Activated T-helper 1 cell treated with anti-CD3 and anti-CD28 coated beads, Interleukin-2, amount 50 U/mL, for 16 hours (primary cell): ENCODE measurements at regions not wholly inside any gene's neighbourhood (a gene's known extent, or its start where the extent isn't known, plus 50 kb on each side); places are given as distances from the start of the nearest gene placed in this dataset.
"Not testable (repeated sequence)": the region's sequence is repeated elsewhere in the genome, so short reads cannot be mapped to it uniquely, and the experiment has no call there.

Experiments used
- DNase-seq, 2 donors: peaks; one replicate each; pipeline ENCODE4 v3.0.0-alpha.2; 2020; ENCODE audit warnings: low read depth in 1 of 2, low spot score in 1 of 2

DNA sequence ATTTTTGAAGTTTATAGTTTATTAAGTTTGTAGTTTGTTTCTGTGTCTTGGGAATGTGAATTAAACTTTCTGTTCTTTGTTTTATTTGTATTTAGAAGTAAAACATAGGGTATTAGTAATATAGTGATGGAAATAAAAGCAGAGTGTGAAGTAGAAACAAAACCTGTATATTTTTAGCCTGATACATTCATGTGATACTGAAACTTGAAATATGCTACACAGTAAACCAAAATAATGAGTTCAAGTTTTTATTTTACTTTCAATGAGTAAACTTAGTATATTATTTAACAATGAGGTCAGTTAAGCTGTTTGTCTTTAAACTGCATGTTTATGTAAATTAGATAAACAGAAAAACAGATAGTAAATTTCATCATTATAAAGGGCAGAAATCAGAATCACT is 1592.6 kb downstream of the GRIK2 start:
- DNase-seq: no peak

- no peak for DNase-seq
Measured at GRCh38 chr6:102984357-102984756, 1590.8 kb downstream of the GRIK2 start.

GRCh38 chr6:102981490-102982015 is 1588.0 kb downstream of the GRIK2 start:
- no peak for DNase-seq

GRCh38 chr6:102980951-102981350 is 1587.4 kb downstream of the GRIK2 start:
- no peak for DNase-seq

- no peak for DNase-seq
Measured at GRCh38 chr6:102961902-102962301, 1568.4 kb downstream of the GRIK2 start.

GRCh38 chr6:102950967-102951366 is 1557.5 kb downstream of the GRIK2 start:
- no peak for DNase-seq

GRCh38 chr6:102944475-102944874 is 1551.0 kb downstream of the GRIK2 start:
- no peak for DNase-seq

- DNase-seq: no peak
Measured at GRCh38 chr6:102942206-102942605, 1548.7 kb downstream of the GRIK2 start.

DNA sequence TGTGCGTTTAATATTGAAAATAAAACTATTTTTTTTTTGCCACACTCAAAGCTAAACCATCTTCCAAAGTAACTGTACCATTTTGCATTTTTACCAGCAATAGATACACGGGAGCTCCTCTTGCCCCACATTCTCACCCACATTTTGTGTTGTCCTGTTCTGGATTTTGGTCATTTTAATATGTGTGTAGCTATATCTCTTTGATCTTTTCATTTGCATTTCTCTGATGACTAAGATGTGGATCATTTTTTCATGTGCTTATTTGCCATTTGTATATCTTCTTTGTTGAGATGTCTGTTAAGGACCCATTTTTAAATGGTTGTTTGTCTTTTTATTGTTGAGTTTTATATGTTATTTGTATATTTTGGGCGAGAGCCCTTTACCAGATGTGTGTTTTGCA is 1543.5 kb downstream of the GRIK2 start:
- DNase-seq: no peak

- no peak for DNase-seq
Measured at GRCh38 chr6:102928109-102928508, 1534.6 kb downstream of the GRIK2 start.

GRCh38 chr6:102918161-102918560 is 1524.7 kb downstream of the GRIK2 start:
- DNase-seq: no peak

DNA sequence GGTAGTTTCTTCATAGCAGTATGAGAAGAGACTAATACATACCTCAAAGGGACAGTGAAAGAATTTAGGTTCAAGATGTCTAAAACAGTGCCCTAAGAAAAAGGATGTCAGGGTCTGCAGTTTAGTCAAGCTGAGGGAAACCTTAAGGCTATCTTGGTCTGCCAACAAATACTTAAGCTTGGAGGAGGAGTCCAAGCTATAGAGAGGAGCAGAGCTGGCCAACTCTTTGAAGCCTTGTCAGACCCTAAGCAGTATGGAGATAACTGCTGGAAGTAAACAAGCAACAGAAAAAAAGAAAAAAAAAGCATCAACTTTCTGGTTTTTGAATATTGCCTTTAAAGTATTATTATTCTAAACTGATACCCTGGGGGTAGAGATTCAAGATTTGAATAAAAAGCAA is 1518.1 kb downstream of the GRIK2 start:
- DNase-seq: no peak

DNA sequence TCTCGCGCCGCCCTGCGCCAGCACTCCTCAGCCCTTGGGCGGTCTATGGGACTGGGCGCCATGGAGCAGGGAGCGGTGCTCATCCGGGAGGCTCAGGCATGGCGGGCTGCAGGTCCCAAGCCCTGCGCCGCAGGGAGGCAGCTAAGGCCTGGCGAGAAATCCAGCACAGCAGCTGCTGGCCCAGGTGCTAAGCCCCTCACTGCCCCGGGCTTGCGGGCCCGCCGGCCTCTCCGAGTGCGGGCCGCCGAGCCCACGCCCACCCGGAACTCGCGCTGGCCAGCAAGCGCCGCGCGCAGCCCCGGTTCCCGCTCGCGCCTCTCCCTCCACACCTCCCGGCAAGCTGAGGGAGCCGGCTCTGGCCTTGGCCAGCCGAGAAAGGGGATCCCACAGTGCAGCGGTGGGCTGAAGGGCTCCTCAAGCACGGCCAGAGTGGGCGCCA is 1517.2 kb downstream of the GRIK2 start:
- DNase-seq: not testable (repeated sequence)

GRCh38 chr6:102907181-102907580 is 1513.7 kb downstream of the GRIK2 start:
- no peak for DNase-seq

- DNase-seq: no peak
Measured at GRCh38 chr6:102902471-102902870, 1509.0 kb downstream of the GRIK2 start.

DNA sequence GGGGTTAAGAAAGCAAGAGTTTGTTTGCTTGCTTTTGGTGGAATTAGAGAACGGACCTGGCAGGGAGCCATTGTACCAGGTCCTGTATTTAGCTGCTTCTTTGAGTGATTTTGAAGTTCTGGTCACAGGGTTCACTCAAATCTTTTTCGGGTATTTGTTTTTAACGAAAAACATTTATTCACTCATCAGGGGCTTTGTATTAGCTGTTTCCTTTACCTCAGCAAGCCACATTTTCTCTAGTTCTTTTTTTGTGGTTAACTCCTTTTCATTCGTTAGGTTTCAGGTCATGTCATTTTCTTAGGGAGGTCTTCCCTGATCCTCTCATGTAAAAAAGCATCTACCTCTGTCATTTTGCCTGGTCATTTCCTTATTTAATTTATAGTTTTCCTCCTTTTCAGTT is 1502.2 kb downstream of the GRIK2 start:
- DNase-seq: no peak

GRCh38 chr6:102885165-102885564 is 1491.7 kb downstream of the GRIK2 start:
- no peak for DNase-seq

DNA sequence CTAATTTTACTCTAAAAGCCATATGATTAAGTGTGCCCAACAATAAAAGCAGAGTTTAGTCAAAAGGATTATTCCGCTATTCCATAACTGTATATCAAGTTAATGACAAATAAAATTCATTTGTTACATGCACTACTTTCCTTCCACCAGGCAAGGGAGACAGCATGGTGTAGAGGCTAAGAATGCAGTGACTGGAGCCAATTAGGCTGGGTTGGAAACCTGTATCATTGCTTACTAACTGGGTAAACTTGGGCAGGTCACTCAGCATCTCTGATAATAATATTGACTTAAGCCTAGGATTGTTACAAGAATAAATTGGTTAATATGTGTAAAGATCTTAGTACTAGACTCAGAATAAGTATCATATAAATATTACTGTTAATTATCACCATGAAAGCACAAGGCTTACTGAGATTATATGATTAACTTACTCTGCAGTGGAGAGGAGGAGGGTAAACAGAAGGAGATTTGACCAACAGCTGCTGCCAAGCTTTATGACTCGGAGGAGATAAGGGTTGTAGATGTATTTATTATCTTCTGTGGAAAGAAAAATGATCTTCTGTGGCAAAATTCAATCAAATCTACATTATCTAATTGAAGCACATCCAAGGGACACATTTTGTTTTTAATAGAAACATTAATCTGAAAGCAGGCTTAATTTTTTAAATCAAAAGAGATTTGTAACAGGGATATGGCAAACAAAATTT is 1459.9 kb downstream of the GRIK2 start:
- DNase-seq: no peak

GRCh38 chr6:102848796-102849195 is 1455.3 kb downstream of the GRIK2 start:
- no peak for DNase-seq

DNA sequence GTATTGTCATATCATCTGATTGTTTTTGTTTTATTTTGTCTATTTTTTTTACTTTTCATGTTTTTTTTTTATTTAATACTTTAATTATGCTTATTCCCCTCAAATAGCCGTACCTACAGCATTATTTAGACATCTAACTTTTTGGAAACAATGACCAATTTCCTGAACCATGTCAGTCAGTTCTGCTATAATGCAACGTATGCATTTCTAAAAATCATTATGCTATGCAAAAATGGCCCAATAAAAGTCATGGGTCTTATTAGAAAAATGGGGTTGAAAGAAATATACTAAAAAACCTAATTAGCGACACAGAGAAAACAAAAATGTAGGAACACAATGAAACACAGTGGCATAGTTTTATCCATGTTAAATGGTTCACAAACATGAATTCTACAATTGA is 1454.7 kb downstream of the GRIK2 start:
- no peak for DNase-seq

- DNase-seq: no peak
Measured at GRCh38 chr6:102841060-102841459, 1447.6 kb downstream of the GRIK2 start.

DNA sequence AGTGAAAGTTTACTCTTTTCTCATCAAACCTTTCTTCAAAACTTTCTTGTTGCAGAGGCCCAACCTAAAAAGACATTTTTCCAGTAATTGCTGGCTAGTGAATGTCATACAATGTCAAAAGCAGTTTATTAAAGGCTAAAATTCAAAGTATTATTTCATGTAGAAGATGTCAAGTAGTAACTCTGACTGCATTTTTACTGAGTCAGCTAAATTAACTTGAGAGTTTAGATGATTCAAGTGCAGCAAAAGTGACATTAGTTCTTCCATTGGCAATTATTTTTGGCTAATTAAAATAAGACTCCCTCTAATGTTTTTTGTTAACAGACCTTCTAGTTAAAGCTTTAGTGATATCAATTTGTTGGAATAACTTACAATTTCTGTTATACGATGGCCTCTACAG is 1438.5 kb downstream of the GRIK2 start:
- no peak for DNase-seq

- DNase-seq: no peak
Measured at GRCh38 chr6:102820098-102820497, 1426.6 kb downstream of the GRIK2 start.
